Trophoblast cell (in vitro differentiated cells and primary cell): ENCODE measurements at regions not wholly inside any gene's neighbourhood (a gene's known extent, or its start where the extent isn't known, plus 50 kb on each side); places are given as distances from the start of the nearest gene placed in this dataset.

Source experiments
- DNase-seq, 2 donors: peaks; one replicate each; pipeline ENCODE4 v3.0.0-alpha.2; 2016
- H2AFZ ChIP-seq: 2 replicates; pipeline ENCODE4 v1.6.1; 2013; ENCODE audit warnings: low read length, moderate library complexity, mild to moderate bottlenecking; ENCODE audit not compliant: insufficient read depth, poor library complexity
- H2AK5ac ChIP-seq: 2 replicates; pipeline ENCODE4 v1.6.1; 2013; ENCODE audit warnings: mild to moderate bottlenecking, low read length
- H2BK120ac ChIP-seq: 2 replicates; pipeline ENCODE4 v1.6.1; 2013; ENCODE audit warnings: low read length, mild to moderate bottlenecking, moderate library complexity; ENCODE audit not compliant: insufficient read depth, poor library complexity
- H2BK12ac ChIP-seq: 2 replicates; pipeline ENCODE4 v1.6.1; 2013; ENCODE audit warnings: mild to moderate bottlenecking, low read length, moderate library complexity
- H2BK5ac ChIP-seq: 2 replicates; pipeline ENCODE4 v1.6.1; 2013; ENCODE audit warnings: low read length, low read depth, moderate library complexity, mild to moderate bottlenecking; ENCODE audit not compliant: poor library complexity
- H3K14ac ChIP-seq: 2 replicates; pipeline ENCODE4 v1.6.1; 2013; ENCODE audit warnings: mild to moderate bottlenecking, low read length
- H3K18ac ChIP-seq: 2 replicates; pipeline ENCODE4 v1.6.1; 2013; ENCODE audit warnings: mild to moderate bottlenecking, low read length
- H3K23ac ChIP-seq: 2 replicates; pipeline ENCODE4 v1.6.1; 2013; ENCODE audit warnings: low read length
- H3K27ac ChIP-seq: 2 replicates; pipeline ENCODE4 v1.5.1; 2013; ENCODE audit warnings: low read depth, mild to moderate bottlenecking, inconsistent platforms, low read length, moderate library complexity
- H3K27me3 ChIP-seq: 2 replicates; pipeline ENCODE4 v1.6.1; 2013; ENCODE audit warnings: inconsistent platforms, mild to moderate bottlenecking, low read length, moderate library complexity; ENCODE audit not compliant: insufficient read depth
- H3K36me3 ChIP-seq, 2 experiments: 1 replicate in 1 of 2; 2 replicates in 1 of 2; pipeline ENCODE4 v1.6.1; 2013; ENCODE audit warnings: low read length in 2 of 2, mild to moderate bottlenecking in 2 of 2, moderate library complexity in 1 of 2; ENCODE audit not compliant: insufficient read depth in 2 of 2, control insufficient read depth in 1 of 2
- H3K4ac ChIP-seq: 2 replicates; pipeline ENCODE4 v1.6.1; 2013; ENCODE audit warnings: low read depth, mild to moderate bottlenecking, low read length, moderate library complexity
- H3K4me1 ChIP-seq, 2 experiments: 1 replicate in 1 of 2; 2 replicates in 1 of 2; pipeline ENCODE4 v1.6.1; 2013; ENCODE audit warnings: low read length in 2 of 2, mild to moderate bottlenecking in 2 of 2, moderate library complexity in 1 of 2; ENCODE audit not compliant: insufficient read depth in 2 of 2, control insufficient read depth in 1 of 2
- H3K4me2 ChIP-seq: 2 replicates; pipeline ENCODE4 v1.6.1; 2013; ENCODE audit warnings: inconsistent platforms, mild to moderate bottlenecking, low read length, moderate library complexity
- H3K4me3 ChIP-seq: 2 replicates; pipeline ENCODE4 v1.5.1; 2013; ENCODE audit warnings: mild to moderate bottlenecking, low read depth, low read length, inconsistent platforms
- H3K79me1 ChIP-seq: one replicate; pipeline ENCODE4 v1.6.1; 2013; ENCODE audit warnings: low read length
- H3K79me2 ChIP-seq: 2 replicates; pipeline ENCODE4 v1.6.1; 2013; ENCODE audit warnings: low read length, mild to moderate bottlenecking; ENCODE audit not compliant: control insufficient read depth, insufficient read depth, poor library complexity
- H3K9ac ChIP-seq: 2 replicates; pipeline ENCODE4 v1.6.1; 2013; ENCODE audit warnings: mild to moderate bottlenecking, low read length
- H3K9me3 ChIP-seq: 2 replicates; pipeline ENCODE4 v1.6.1; 2013; ENCODE audit warnings: low read depth, mild to moderate bottlenecking, control low read depth, inconsistent platforms, low read length; ENCODE audit not compliant: insufficient read depth
- H4K12ac ChIP-seq: 2 replicates; pipeline ENCODE4 v1.6.1; 2013; ENCODE audit warnings: low read depth, mild to moderate bottlenecking, low read length, moderate library complexity
- H4K8ac ChIP-seq: 2 replicates; pipeline ENCODE4 v1.6.1; 2013; ENCODE audit warnings: low read depth, mild to moderate bottlenecking, low read length, moderate library complexity
- H4K91ac ChIP-seq: one replicate; pipeline ENCODE4 v1.6.1; 2013; ENCODE audit warnings: low read depth, mild to moderate bottlenecking, low read length, moderate library complexity
- WGBS: extraction: QIAGEN DNeasy Blood & Tissue Kit; methylation state at CpG from one replicate; pipeline ENCODE4 v1.1.7; 2013; ENCODE audit warnings: missing lambda C conversion rate; ENCODE audit not compliant: insufficient read length, insufficient coverage; ENCODE audit errors: extremely low coverage; 5-methylcytosine and 5-hydroxymethylcytosine counted together

- Histone ChIP-seq H2BK12ac (peak overlapping the region; percentile 29), H4K91ac (peak overlapping the region; percentile 32), H4K12ac (no peak overlapping the region), H3K18ac (no peak overlapping the region), H3K14ac (peak overlapping the region; percentile 2), H2AFZ (no peak overlapping the region), H3K36me3 (no peaks in the 10 kb centered on the region), H3K23ac (no peak overlapping the region), H3K9ac (no peak overlapping the region), H2BK120ac (peak overlapping the region; percentile 8), H3K27me3 (no peaks in the 10 kb centered on the region), H2AK5ac (peak overlapping the region; percentile 0), H3K4me2 (no peak overlapping the region), H3K79me2 (no peaks in the 10 kb centered on the region), H3K4me1 (peaks cover 14 to 21% of the 10 kb centered on the region in 2 experiments), H2BK5ac (no peak overlapping the region), H4K8ac (no peak overlapping the region), H3K9me3 (no peaks in the 10 kb centered on the region), H3K27ac (no peak overlapping the region), H3K4ac (no peak overlapping the region), H3K79me1 (peaks cover 15% of the 10 kb centered on the region), H3K4me3 (peak overlapping the region; percentile 33)
- DNase-seq = no peak
- WGBS = no CpG with 5 or more reads among the region's 5 CpGs
These were observed 260.3 kb downstream of the ENC1 start for GRCh38 chr5:74380193-74380592.

DNA sequence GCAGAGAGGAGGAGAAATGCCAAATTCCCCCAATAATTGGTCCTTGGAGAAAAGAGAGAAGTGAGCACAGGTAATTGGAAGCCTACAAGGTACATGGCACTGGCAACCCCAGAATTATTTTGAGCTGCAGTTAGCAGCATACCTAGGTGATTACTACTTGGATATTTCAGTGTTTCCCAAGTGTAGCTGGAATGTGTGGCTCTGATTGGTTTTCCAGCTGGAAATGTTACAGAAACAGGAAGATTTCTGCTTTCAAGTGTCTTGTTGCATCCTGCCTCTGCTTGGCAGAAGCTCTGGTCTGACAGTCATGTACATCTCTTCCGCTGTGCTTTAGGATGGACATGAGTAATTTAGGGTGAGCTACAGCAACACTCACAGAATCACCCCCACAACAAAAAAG, 262.1 kb downstream of the ENC1 start:
- no peaks in the 10 kb centered on the region for H3K36me3 ChIP-seq
- no CpG with 5 or more reads among the region's 1 CpG for WGBS
- H3K4me1 ChIP-seq = peaks cover 6 to 19% of the 10 kb centered on the region in 2 experiments
- H3K9ac ChIP-seq = no peak overlapping the region
- no peak overlapping the region for H4K8ac ChIP-seq
- no peak overlapping the region for H2BK12ac ChIP-seq
- H3K18ac ChIP-seq = no peak overlapping the region
- no peak overlapping the region for H4K91ac ChIP-seq
- no peak overlapping the region for H3K4me2 ChIP-seq
- H3K14ac ChIP-seq = no peak overlapping the region
- no peak overlapping the region for H2AK5ac ChIP-seq
- no peaks in the 10 kb centered on the region for H3K27me3 ChIP-seq
- DNase-seq = peak in 1 of 2 donors; percentile 72
- no peak overlapping the region for H3K23ac ChIP-seq
- no peak overlapping the region for H4K12ac ChIP-seq
- no peaks in the 10 kb centered on the region for H3K79me2 ChIP-seq
- peak overlapping the region; percentile 87 for H2BK120ac ChIP-seq
- H3K4me3 ChIP-seq = no peak overlapping the region
- peak overlapping the region; percentile 51 for H2BK5ac ChIP-seq
- no peaks in the 10 kb centered on the region for H3K9me3 ChIP-seq
- no peak overlapping the region for H2AFZ ChIP-seq
- peaks cover 17% of the 10 kb centered on the region for H3K79me1 ChIP-seq
- no peak overlapping the region for H3K4ac ChIP-seq
- H3K27ac ChIP-seq = peak overlapping the region; percentile 36

- no peak overlapping the region for H4K12ac ChIP-seq
- H2AK5ac ChIP-seq = no peak overlapping the region
- no peak overlapping the region for H3K4me2 ChIP-seq
- DNase-seq = no peak
- no peaks in the 10 kb centered on the region for H3K9me3 ChIP-seq
- H2BK5ac ChIP-seq = no peak overlapping the region
- H3K27ac ChIP-seq = no peak overlapping the region
- no peak overlapping the region for H3K4me3 ChIP-seq
- no peaks in the 10 kb centered on the region for H3K27me3 ChIP-seq
- H3K36me3 ChIP-seq = no peaks in the 10 kb centered on the region
- H2AFZ ChIP-seq = no peak overlapping the region
- H3K23ac ChIP-seq = no peak overlapping the region
- H3K79me1 ChIP-seq = peaks cover 18% of the 10 kb centered on the region
- H3K4me1 ChIP-seq = peaks cover 7 to 24% of the 10 kb centered on the region in 2 experiments
- H4K8ac ChIP-seq = no peak overlapping the region
- no peak overlapping the region for H4K91ac ChIP-seq
- H2BK12ac ChIP-seq = no peak overlapping the region
- H3K18ac ChIP-seq = no peak overlapping the region
- H3K79me2 ChIP-seq = no peaks in the 10 kb centered on the region
- no peak overlapping the region for H3K4ac ChIP-seq
- H2BK120ac ChIP-seq = peak overlapping the region; percentile 18
- H3K14ac ChIP-seq = no peak overlapping the region
- H3K9ac ChIP-seq = no peak overlapping the region
- WGBS = no CpG with 5 or more reads among the region's 1 CpG
These were observed 264.3 kb downstream of the ENC1 start for GRCh38 chr5:74376187-74376586.

DNA sequence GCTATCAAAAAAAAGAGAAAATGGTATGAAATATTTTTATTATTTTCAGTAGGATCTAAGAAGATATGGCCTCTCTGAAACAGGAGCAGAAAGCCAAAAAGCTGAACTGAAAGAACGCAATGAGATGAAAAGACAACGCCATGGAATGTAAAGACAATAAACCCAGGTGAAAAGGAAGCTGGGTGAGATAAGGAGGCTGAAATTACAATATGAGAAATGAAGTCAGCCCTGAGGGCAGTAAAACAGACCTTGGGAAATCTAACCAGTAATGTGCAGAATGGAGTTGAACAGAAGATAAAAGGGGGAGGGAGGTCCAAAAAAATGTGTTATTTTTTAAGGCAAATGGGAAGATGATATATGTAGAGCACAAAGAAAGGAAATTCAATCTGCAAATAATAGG, 265.3 kb downstream of the ENC1 start:
- H3K4me1 ChIP-seq = peaks cover 7 to 28% of the 10 kb centered on the region in 2 experiments
- no peak overlapping the region for H3K9ac ChIP-seq
- peaks cover 18% of the 10 kb centered on the region for H3K79me1 ChIP-seq
- H3K4ac ChIP-seq = no peak overlapping the region
- H3K9me3 ChIP-seq = no peaks in the 10 kb centered on the region
- H2BK12ac ChIP-seq = no peak overlapping the region
- no CpG with 5 or more reads among the region's 2 CpGs for WGBS
- no peak overlapping the region for H3K14ac ChIP-seq
- no peak overlapping the region for H4K8ac ChIP-seq
- no peak overlapping the region for H3K18ac ChIP-seq
- no peaks in the 10 kb centered on the region for H3K36me3 ChIP-seq
- H4K12ac ChIP-seq = no peak overlapping the region
- H3K23ac ChIP-seq = no peak overlapping the region
- H2AK5ac ChIP-seq = no peak overlapping the region
- H3K79me2 ChIP-seq = no peaks in the 10 kb centered on the region
- no peak overlapping the region for H3K4me2 ChIP-seq
- H4K91ac ChIP-seq = no peak overlapping the region
- no peaks in the 10 kb centered on the region for H3K27me3 ChIP-seq
- no peak overlapping the region for H3K27ac ChIP-seq
- H2BK5ac ChIP-seq = no peak overlapping the region
- no peak overlapping the region for H3K4me3 ChIP-seq
- H2AFZ ChIP-seq = no peak overlapping the region
- H2BK120ac ChIP-seq = no peak overlapping the region
- peak; percentile 77 to 96 for DNase-seq
